Osteoblast (primary cell): ENCODE measurements at regions not wholly inside any gene's neighbourhood (a gene's known extent, or its start where the extent isn't known, plus 50 kb on each side); places are given as distances from the start of the nearest gene placed in this dataset.

Experiments used
- DNase-seq: peaks from one replicate; pipeline ENCODE4 v3.0.0; 2011; ENCODE audit warnings: low spot score, mixed read lengths; ENCODE audit not compliant: insufficient read length; ENCODE audit errors: missing footprints
- H2AFZ ChIP-seq: 2 replicates; pipeline ENCODE4 v1.6.0; 2011; ENCODE audit warnings: mild to moderate bottlenecking, low read length
- H3K27ac ChIP-seq: 2 replicates; pipeline ENCODE4 v1.5.1; 2011; ENCODE audit warnings: mild to moderate bottlenecking, low read depth, low read length, moderate library complexity
- H3K27me3 ChIP-seq: 2 replicates; pipeline ENCODE4 v1.6.0; 2012; ENCODE audit warnings: mild to moderate bottlenecking, control low read depth, inconsistent platforms, low read length, moderate library complexity; ENCODE audit not compliant: insufficient read depth
- H3K36me3 ChIP-seq: 2 replicates; pipeline ENCODE4 v1.5.1; 2011; ENCODE audit warnings: mild to moderate bottlenecking, low read length, control low read depth, moderate library complexity; ENCODE audit not compliant: insufficient read depth
- H3K4me1 ChIP-seq: 2 replicates; pipeline ENCODE4 v1.5.1; 2011; ENCODE audit warnings: mild to moderate bottlenecking, low read length, control low read depth, moderate library complexity; ENCODE audit not compliant: insufficient read depth
- H3K4me2 ChIP-seq: 2 replicates; pipeline ENCODE4 v1.6.0; 2011; ENCODE audit warnings: mild to moderate bottlenecking, low read length; ENCODE audit not compliant: insufficient read depth
- H3K4me3 ChIP-seq: fragments of 200-600 bp; sonication (generic); 3 replicates; pipeline ENCODE4 v1.5.1; 2012; ENCODE audit warnings: mild to moderate bottlenecking, low read length, inconsistent platforms; ENCODE audit not compliant: insufficient read depth
- H3K79me2 ChIP-seq: 2 replicates; pipeline ENCODE4 v1.6.0; 2012; ENCODE audit warnings: mild to moderate bottlenecking, low read length, control low read depth, inconsistent platforms; ENCODE audit not compliant: insufficient read depth
- H3K9me3 ChIP-seq: 2 replicates; pipeline ENCODE4 v1.5.1; 2011; ENCODE audit warnings: low read depth, low read length, control low read depth
- H4K20me1 ChIP-seq: 2 replicates; pipeline ENCODE4 v1.6.0; 2012; ENCODE audit warnings: mild to moderate bottlenecking, low read length, control low read depth; ENCODE audit not compliant: insufficient read depth
- TF ChIP-seq, protein P1 (sequence below): IDR thresholded peaks from 2 replicates; pipeline ENCODE4 v1.5.1; 2011; ENCODE audit warnings: mild to moderate bottlenecking, low read depth, low read length, moderate library complexity; ENCODE audit errors: extremely low read depth

DNA sequence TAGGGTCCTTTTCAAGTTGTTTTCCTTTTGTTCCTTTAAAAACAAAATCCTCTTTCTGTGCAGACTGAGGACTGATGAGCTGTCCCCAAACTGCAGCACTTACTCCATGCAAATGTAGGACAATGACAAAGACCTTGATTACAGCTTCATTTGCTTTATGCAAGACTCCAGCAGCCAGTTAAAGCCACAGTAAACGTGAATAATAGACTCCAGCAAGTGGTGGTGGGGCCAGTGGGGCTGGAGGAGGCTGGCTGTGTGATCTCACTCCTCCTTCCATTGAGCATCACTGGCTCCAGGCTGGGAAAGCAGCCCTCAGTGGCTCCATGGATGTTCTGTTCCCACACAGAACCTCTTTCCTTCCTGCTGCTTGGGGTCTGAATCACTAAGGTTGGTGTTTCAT lies 306.0 kb upstream of the CELF4 start:
- TF ChIP-seq, protein P1, sequence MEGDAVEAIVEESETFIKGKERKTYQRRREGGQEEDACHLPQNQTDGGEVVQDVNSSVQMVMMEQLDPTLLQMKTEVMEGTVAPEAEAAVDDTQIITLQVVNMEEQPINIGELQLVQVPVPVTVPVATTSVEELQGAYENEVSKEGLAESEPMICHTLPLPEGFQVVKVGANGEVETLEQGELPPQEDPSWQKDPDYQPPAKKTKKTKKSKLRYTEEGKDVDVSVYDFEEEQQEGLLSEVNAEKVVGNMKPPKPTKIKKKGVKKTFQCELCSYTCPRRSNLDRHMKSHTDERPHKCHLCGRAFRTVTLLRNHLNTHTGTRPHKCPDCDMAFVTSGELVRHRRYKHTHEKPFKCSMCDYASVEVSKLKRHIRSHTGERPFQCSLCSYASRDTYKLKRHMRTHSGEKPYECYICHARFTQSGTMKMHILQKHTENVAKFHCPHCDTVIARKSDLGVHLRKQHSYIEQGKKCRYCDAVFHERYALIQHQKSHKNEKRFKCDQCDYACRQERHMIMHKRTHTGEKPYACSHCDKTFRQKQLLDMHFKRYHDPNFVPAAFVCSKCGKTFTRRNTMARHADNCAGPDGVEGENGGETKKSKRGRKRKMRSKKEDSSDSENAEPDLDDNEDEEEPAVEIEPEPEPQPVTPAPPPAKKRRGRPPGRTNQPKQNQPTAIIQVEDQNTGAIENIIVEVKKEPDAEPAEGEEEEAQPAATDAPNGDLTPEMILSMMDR: no peak
- H4K20me1 ChIP-seq: no peaks in the 10 kb centered on the region
- H3K4me2 ChIP-seq: no peak overlapping the region
- H3K79me2 ChIP-seq: no peaks in the 10 kb centered on the region
- H3K9me3 ChIP-seq: peaks cover 2% of the 10 kb centered on the region
- H3K36me3 ChIP-seq: no peaks in the 10 kb centered on the region
- H3K27ac ChIP-seq: no peak overlapping the region
- H3K27me3 ChIP-seq: no peaks in the 10 kb centered on the region
- H3K4me3 ChIP-seq: no peak overlapping the region
- no peaks in the 10 kb centered on the region for H3K4me1 ChIP-seq
- DNase-seq: no peak
- no peak overlapping the region for H2AFZ ChIP-seq

DNA sequence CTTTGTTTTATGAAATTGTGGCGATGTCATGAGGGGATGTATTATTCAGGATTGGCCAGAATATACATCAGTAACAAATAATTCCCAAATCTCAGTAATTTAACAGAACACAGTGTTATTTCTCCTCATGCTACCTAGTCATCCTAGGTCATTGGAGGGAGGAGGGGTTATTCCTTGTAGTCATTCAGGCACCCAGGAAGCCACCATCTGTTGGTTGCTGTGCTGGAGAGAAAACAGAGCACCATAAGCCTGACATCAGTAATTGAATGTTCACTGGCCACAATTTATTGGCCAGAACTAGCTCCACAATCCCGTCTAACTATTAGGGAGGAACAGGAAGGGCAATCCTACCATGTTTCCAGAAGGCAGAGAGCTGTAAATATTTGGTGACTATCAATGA lies 303.5 kb upstream of the CELF4 start:
- Histone ChIP-seq H3K4me2 (no peak overlapping the region), H4K20me1 (no peaks in the 10 kb centered on the region), H3K4me1 (no peaks in the 10 kb centered on the region), H3K9me3 (no peaks in the 10 kb centered on the region), H3K27me3 (no peaks in the 10 kb centered on the region), H3K36me3 (no peaks in the 10 kb centered on the region), H2AFZ (no peak overlapping the region), H3K27ac (no peak overlapping the region), H3K4me3 (no peak overlapping the region), H3K79me2 (no peaks in the 10 kb centered on the region)
- TF ChIP-seq, protein P1: no peak
- no peak for DNase-seq

DNA sequence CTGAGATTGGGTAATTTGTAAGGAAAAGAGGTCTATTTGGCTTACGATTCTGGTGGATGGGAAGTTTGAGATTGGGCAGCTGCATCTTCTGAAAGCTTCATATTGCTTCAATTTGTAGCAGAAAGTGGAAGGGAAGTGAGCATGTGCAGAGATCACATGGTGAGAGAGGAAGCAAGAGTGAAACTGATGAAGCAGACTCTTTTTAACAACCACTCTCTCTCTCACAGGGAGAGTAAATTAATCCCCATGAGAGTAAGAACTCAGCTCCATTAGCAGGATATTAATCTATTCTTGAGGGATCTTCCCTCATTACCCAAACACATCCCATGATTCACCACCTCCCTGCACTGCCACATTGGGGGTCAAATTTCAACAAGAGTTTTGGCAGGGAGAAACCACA lies 298.5 kb upstream of the CELF4 start:
- TF ChIP-seq, protein P1: no peak
- Histone ChIP-seq H3K27ac (no peak overlapping the region), H3K79me2 (no peaks in the 10 kb centered on the region), H3K4me2 (no peak overlapping the region), H3K4me1 (no peaks in the 10 kb centered on the region), H4K20me1 (no peaks in the 10 kb centered on the region), H3K4me3 (no peak overlapping the region), H3K9me3 (no peaks in the 10 kb centered on the region), H3K27me3 (no peaks in the 10 kb centered on the region), H2AFZ (no peak overlapping the region), H3K36me3 (no peaks in the 10 kb centered on the region)
- DNase-seq: no peak

DNA sequence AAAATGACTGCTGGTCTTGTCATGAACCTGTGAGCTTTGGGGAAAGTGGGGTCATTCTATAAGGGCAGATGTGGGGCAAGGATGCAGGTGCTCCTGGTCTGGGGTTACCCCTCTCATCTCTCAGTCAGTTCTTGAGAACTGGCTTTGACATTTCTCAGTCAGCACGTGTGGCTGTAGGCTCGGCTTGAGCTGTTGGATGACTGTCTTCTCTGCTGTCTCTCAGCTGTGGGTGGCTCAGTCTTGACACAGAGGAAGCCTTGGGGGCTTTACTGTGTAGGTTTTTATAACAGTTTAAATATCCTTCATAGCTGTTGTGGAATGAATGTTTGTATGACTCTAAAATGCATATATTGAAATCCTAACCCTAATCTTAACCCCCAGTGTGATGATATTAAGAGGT lies 296.4 kb upstream of the CELF4 start:
- no peaks in the 10 kb centered on the region for H3K9me3 ChIP-seq
- no peak overlapping the region for H3K27ac ChIP-seq
- no peaks in the 10 kb centered on the region for H3K4me1 ChIP-seq
- H3K79me2 ChIP-seq: no peaks in the 10 kb centered on the region
- H3K36me3 ChIP-seq: no peaks in the 10 kb centered on the region
- no peak overlapping the region for H3K4me3 ChIP-seq
- H3K4me2 ChIP-seq: no peak overlapping the region
- H4K20me1 ChIP-seq: no peaks in the 10 kb centered on the region
- H3K27me3 ChIP-seq: no peaks in the 10 kb centered on the region
- H2AFZ ChIP-seq: no peak overlapping the region
- TF ChIP-seq, protein P1: no peak
- no peak for DNase-seq
